Astrocyte (in vitro differentiated cells and primary cell): ENCODE measurements at regions not wholly inside any gene's neighbourhood (a gene's known extent, or its start where the extent isn't known, plus 50 kb on each side); places are given as distances from the start of the nearest gene placed in this dataset.
A peak's percentile ranks its signal among the peaks of the same experiment; 100 is the strongest.

Experiments used
- DNase-seq: peaks from one replicate; pipeline ENCODE4 v3.0.0-alpha.2; 2010; ENCODE audit warnings: low read depth
- FAIRE-seq: peaks from 2 replicates; lab custom pipeline; 2011; peaks lifted over from hg19 to GRCh38; lab: Jason Lieb, UNC
- H2AFZ ChIP-seq: 2 replicates; pipeline ENCODE4 v1.6.0; 2012; ENCODE audit warnings: low read depth, low read length, inconsistent platforms
- H3K27ac ChIP-seq: 2 replicates; pipeline ENCODE4 v1.5.1; 2011; ENCODE audit warnings: low read depth, low read length, inconsistent platforms
- H3K27me3 ChIP-seq: 2 replicates; pipeline ENCODE4 v1.6.0; 2011; ENCODE audit warnings: low read length, inconsistent platforms; ENCODE audit not compliant: insufficient read depth
- H3K36me3 ChIP-seq: 2 replicates; pipeline ENCODE4 v1.5.1; 2011; ENCODE audit warnings: low read length, inconsistent platforms; ENCODE audit not compliant: insufficient read depth
- H3K4me1 ChIP-seq: 2 replicates; pipeline ENCODE4 v1.5.1; 2011; ENCODE audit warnings: low read length, inconsistent platforms; ENCODE audit not compliant: insufficient read depth
- H3K4me2 ChIP-seq: 2 replicates; pipeline ENCODE4 v1.6.0; 2012; ENCODE audit warnings: low read length, inconsistent platforms
- H3K4me3 ChIP-seq: 2 replicates; pipeline ENCODE4 v1.5.1; 2011; ENCODE audit warnings: low read depth, mild to moderate bottlenecking, low read length, inconsistent platforms; ENCODE audit not compliant: insufficient read depth
- H3K79me2 ChIP-seq: 2 replicates; pipeline ENCODE4 v1.6.0; 2012; ENCODE audit warnings: mild to moderate bottlenecking, low read length, inconsistent platforms; ENCODE audit not compliant: insufficient read depth
- H3K9ac ChIP-seq: 2 replicates; pipeline ENCODE4 v1.6.0; 2012; ENCODE audit warnings: mild to moderate bottlenecking, low read length, inconsistent platforms
- H3K9me3 ChIP-seq: 2 replicates; pipeline ENCODE4 v1.5.1; 2012; ENCODE audit warnings: low read depth, mild to moderate bottlenecking, low read length, inconsistent platforms; ENCODE audit not compliant: insufficient read depth
- H4K20me1 ChIP-seq: 2 replicates; pipeline ENCODE4 v1.6.0; 2012; ENCODE audit warnings: low read length, inconsistent platforms; ENCODE audit not compliant: insufficient read depth
- H3K27ac Mint-ChIP-seq: one replicate; pipeline ENCODE4 v1.8.0; 2021; ENCODE audit warnings: mild to moderate bottlenecking, mixed read lengths; ENCODE audit not compliant: unreplicated experiment
- H3K27me3 Mint-ChIP-seq: one replicate; pipeline ENCODE4 v1.8.0; 2021; ENCODE audit warnings: low read depth, mixed read lengths; ENCODE audit not compliant: unreplicated experiment
- H3K36me3 Mint-ChIP-seq: one replicate; pipeline ENCODE4 v1.8.0; 2021; ENCODE audit warnings: low read depth, mixed read lengths; ENCODE audit not compliant: unreplicated experiment
- H3K4me1 Mint-ChIP-seq: one replicate; pipeline ENCODE4 v1.8.0; 2021; ENCODE audit warnings: low read depth, mixed read lengths; ENCODE audit not compliant: unreplicated experiment
- H3K4me3 Mint-ChIP-seq: one replicate; pipeline ENCODE4 v1.8.0; 2021; ENCODE audit warnings: mild to moderate bottlenecking, moderate library complexity, mixed read lengths; ENCODE audit not compliant: unreplicated experiment
- H3K9me3 Mint-ChIP-seq: one replicate; pipeline ENCODE4 v1.8.0; 2021; ENCODE audit warnings: mild to moderate bottlenecking, mixed read lengths; ENCODE audit not compliant: unreplicated experiment
- EZH2 ChIP-seq: IDR thresholded peaks from 2 replicates; pipeline ENCODE4 v1.6.1; 2012; ENCODE audit warnings: mild to moderate bottlenecking, low read length, inconsistent platforms; ENCODE audit not compliant: insufficient read depth
- TF ChIP-seq, protein P1 (sequence below): IDR thresholded peaks from 2 replicates; pipeline ENCODE4 v1.5.1; 2011; ENCODE audit warnings: low read depth, mild to moderate bottlenecking, inconsistent platforms, low read length, moderate library complexity; ENCODE audit not compliant: insufficient read depth

DNA sequence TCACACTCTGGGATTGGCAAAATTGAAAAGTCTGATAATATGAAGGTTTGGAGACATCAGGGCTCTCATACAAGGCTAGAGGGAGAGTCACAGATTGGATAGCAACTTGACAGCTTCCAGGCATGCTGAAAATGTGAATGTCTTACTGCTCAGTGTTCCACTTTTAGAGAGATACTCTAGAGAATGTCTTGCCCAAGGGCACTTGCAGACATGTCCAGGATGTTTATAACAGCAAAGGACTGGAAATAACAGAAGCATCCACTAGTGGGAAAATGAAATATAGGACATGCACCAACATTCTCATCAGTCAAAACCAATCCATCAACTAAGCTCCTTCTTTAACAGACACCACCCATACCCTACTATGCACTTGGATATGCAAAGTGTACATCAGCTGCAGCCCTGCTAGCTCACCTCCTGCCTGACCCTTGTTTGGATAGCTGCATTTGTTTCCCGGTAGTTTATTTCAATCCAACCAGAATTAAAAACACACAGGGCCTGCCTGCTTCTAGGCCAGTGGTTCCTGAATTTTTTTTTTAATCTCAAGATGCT is 101.6 kb upstream of the ARHGEF3 start:
- Histone ChIP-seq H3K9me3 (no peaks in the 10 kb centered on the region), H3K79me2 (no peaks in the 10 kb centered on the region), H3K4me1 (no peaks in the 10 kb centered on the region), H3K4me2 (no peak overlapping the region), H4K20me1 (no peaks in the 10 kb centered on the region), H3K4me3 (no peak overlapping the region), H3K27me3 (no peaks in the 10 kb centered on the region), H3K36me3 (no peaks in the 10 kb centered on the region), H3K27ac (no peak overlapping the region), H3K9ac (no peak overlapping the region), H2AFZ (no peak overlapping the region)
- FAIRE-seq (no peak), DNase-seq (no peak)
- no peak for TF ChIP-seq EZH2
- TF ChIP-seq, protein P1, sequence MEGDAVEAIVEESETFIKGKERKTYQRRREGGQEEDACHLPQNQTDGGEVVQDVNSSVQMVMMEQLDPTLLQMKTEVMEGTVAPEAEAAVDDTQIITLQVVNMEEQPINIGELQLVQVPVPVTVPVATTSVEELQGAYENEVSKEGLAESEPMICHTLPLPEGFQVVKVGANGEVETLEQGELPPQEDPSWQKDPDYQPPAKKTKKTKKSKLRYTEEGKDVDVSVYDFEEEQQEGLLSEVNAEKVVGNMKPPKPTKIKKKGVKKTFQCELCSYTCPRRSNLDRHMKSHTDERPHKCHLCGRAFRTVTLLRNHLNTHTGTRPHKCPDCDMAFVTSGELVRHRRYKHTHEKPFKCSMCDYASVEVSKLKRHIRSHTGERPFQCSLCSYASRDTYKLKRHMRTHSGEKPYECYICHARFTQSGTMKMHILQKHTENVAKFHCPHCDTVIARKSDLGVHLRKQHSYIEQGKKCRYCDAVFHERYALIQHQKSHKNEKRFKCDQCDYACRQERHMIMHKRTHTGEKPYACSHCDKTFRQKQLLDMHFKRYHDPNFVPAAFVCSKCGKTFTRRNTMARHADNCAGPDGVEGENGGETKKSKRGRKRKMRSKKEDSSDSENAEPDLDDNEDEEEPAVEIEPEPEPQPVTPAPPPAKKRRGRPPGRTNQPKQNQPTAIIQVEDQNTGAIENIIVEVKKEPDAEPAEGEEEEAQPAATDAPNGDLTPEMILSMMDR = no peak
- Mint-ChIP-seq H3K27ac (no peak overlapping the region), H3K36me3 (peaks cover 4% of the 10 kb centered on the region), H3K27me3 (no peaks in the 10 kb centered on the region), H3K4me3 (peak overlapping the region; percentile 46), H3K4me1 (no peaks in the 10 kb centered on the region), H3K9me3 (no peaks in the 10 kb centered on the region)

DNA sequence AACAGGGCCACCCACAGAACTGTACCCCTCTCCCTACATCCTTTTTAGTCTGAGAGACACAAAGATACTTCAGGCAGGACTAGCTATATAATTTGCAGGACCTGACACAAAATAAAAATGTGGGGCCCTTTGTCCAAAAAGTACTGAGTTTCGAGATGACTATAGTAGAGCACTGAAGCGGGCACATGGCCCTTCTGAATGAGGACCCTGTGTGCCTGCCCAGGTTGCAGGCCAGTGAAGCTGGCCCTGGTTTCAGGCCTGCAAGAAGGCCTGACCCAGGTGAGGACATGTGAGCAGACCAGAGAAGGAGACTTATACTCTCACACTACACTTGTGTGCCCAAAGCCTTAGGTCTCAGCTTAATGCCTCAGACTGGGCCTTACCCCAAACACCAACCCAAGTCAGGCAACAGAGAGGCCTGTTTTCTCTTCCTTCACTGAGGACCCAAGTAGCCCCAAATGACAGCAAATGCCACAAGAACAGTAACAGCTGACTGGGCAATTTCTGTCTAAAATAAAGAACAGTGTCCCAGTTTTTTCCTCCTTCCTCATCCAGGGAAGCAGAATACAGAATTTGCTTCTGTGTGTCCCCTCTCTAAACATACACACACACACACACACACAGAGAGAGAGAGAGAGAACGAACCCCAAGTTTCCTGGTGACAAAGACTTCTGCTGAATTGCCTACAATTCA is 100.9 kb upstream of the ARHGEF3 start:
- Histone ChIP-seq H3K27me3 (no peaks in the 10 kb centered on the region), H3K4me3 (no peak overlapping the region), H3K36me3 (no peaks in the 10 kb centered on the region), H2AFZ (no peak overlapping the region), H3K79me2 (no peaks in the 10 kb centered on the region), H3K4me2 (no peak overlapping the region), H4K20me1 (no peaks in the 10 kb centered on the region), H3K27ac (no peak overlapping the region), H3K9ac (no peak overlapping the region), H3K4me1 (no peaks in the 10 kb centered on the region), H3K9me3 (no peaks in the 10 kb centered on the region)
- DNase-seq (no peak), FAIRE-seq (no peak)
- Mint-ChIP-seq H3K4me1 (no peaks in the 10 kb centered on the region), H3K36me3 (peaks cover 4% of the 10 kb centered on the region), H3K9me3 (no peaks in the 10 kb centered on the region), H3K4me3 (no peak overlapping the region), H3K27me3 (no peaks in the 10 kb centered on the region), H3K27ac (no peak overlapping the region)
- TF ChIP-seq EZH2 = no peak
- TF ChIP-seq, protein P1 = no peak

DNA sequence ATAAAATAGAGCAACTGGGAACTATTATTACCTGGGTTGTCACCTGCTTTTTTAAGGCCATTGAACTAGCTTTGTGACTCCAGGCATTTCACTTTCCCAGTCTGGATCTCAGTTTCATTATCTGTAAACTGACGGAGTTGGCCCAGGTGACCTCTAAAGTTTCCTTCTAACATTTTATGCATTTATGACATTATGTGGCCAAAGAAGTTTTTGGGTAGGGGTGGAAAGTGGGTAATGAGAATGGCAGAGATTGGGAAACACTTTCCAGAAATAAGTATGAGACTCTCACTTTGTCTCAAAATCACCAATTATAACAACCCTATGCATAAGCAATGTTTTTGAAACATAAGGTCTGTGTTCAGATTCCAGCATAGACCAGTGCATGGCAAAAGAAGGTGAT is 99.1 kb upstream of the ARHGEF3 start:
- Histone ChIP-seq H4K20me1 (no peaks in the 10 kb centered on the region), H3K79me2 (no peaks in the 10 kb centered on the region), H3K4me1 (no peaks in the 10 kb centered on the region), H3K9ac (no peak overlapping the region), H3K27ac (no peak overlapping the region), H3K36me3 (no peaks in the 10 kb centered on the region), H3K4me3 (no peak overlapping the region), H2AFZ (no peak overlapping the region), H3K4me2 (no peak overlapping the region), H3K9me3 (no peaks in the 10 kb centered on the region), H3K27me3 (no peaks in the 10 kb centered on the region)
- H3K4me1 Mint-ChIP-seq = no peaks in the 10 kb centered on the region
- no peak overlapping the region for H3K27ac Mint-ChIP-seq
- FAIRE-seq = no peak
- H3K27me3 Mint-ChIP-seq = no peaks in the 10 kb centered on the region
- no peak overlapping the region for H3K4me3 Mint-ChIP-seq
- H3K36me3 Mint-ChIP-seq = peaks cover 4% of the 10 kb centered on the region
- TF ChIP-seq, protein P1 = no peak
- TF ChIP-seq EZH2 = no peak
- H3K9me3 Mint-ChIP-seq = no peaks in the 10 kb centered on the region
- DNase-seq = no peak
